IMR-90 (cell line): ENCODE measurements at regions not wholly inside any gene's neighbourhood (a gene's known extent, or its start where the extent isn't known, plus 50 kb on each side); places are given as distances from the start of the nearest gene placed in this dataset.
A peak's percentile ranks its signal among the peaks of the same experiment; 100 is the strongest.
"Not testable (repeated sequence)": the region's sequence is repeated elsewhere in the genome, so short reads cannot be mapped to it uniquely, and the experiment has no call there.

Source experiments
- ATAC-seq: fragments of 200-7000 bp; cut with Tn5 transposase; 2 replicates; pipeline ENCODE4 v1.9.1; 2020; ENCODE audit warnings: low read depth, mild to moderate bottlenecking, moderate library complexity
- BruUV-seq: library from RNA; stranded (reverse); fragments of 400-500 nt; replicated peaks from 2 replicates; lab custom pipeline; 2021; lab: Mats Ljungman, UMichigan
- CTCF ChIA-PET: fragments of 300-600 bp; formaldehyde crosslinking; extraction: SDS; loops from one replicate; lab custom pipeline; 2021; ENCODE audit warnings: antibody characterized with exemption; lab: Yijun Ruan, JAX
- POLR2A ChIA-PET: fragments of 300-600 bp; sonication (Branson Sonifier 250); formaldehyde crosslinking; loops from one replicate; lab custom pipeline; 2022; ENCODE audit warnings: antibody characterized with exemption; ENCODE audit not compliant: unreplicated experiment; lab: Charles Lee
- DNase-seq: peaks from one replicate; pipeline ENCODE4 v3.0.0; 2013
- H2AFZ ChIP-seq: replicated peaks from 2 replicates; pipeline ENCODE3; 2013; ENCODE audit warnings: low read length, mild to moderate bottlenecking; ENCODE audit not compliant: poor library complexity
- H2AK5ac ChIP-seq: 2 replicates; pipeline ENCODE4 v1.6.1; 2013; ENCODE audit warnings: low read depth, low read length, inconsistent platforms
- H2AK9ac ChIP-seq: replicated peaks from 2 replicates; pipeline ENCODE3; 2013; ENCODE audit warnings: mild to moderate bottlenecking, low read depth, low read length, moderate library complexity; ENCODE audit not compliant: poor library complexity
- H2BK120ac ChIP-seq: 2 replicates; pipeline ENCODE4 v1.6.1; 2013; ENCODE audit warnings: low read depth, low read length, inconsistent platforms
- H2BK15ac ChIP-seq: 3 replicates; pipeline ENCODE4 v1.6.1; 2013; ENCODE audit warnings: low read depth, low read length, inconsistent platforms
- H2BK20ac ChIP-seq: 2 replicates; pipeline ENCODE4 v1.6.1; 2013; ENCODE audit warnings: low read depth, mild to moderate bottlenecking, inconsistent platforms, low read length, moderate library complexity
- H2BK5ac ChIP-seq: 2 replicates; pipeline ENCODE4 v1.6.1; 2013; ENCODE audit warnings: mild to moderate bottlenecking, low read depth, low read length, inconsistent platforms; ENCODE audit not compliant: poor library complexity, severe bottlenecking
- H3K14ac ChIP-seq: replicated peaks from 2 replicates; pipeline ENCODE4 v1.6.1; 2013; ENCODE audit warnings: low read depth, low read length, inconsistent platforms
- H3K18ac ChIP-seq: 2 replicates; pipeline ENCODE4 v1.6.1; 2013; ENCODE audit warnings: low read depth, low read length, control low read depth
- H3K23ac ChIP-seq: 2 replicates; pipeline ENCODE4 v1.6.1; 2013; ENCODE audit warnings: low read depth, low read length, inconsistent platforms
- H3K27ac ChIP-seq: 2 replicates; pipeline ENCODE4 v1.5.1; 2013; ENCODE audit warnings: mild to moderate bottlenecking, control low read depth, low read length; ENCODE audit not compliant: insufficient read depth
- H3K27me3 ChIP-seq: 2 replicates; pipeline ENCODE4 v1.6.1; 2013; ENCODE audit warnings: low read length; ENCODE audit not compliant: control insufficient read depth, insufficient read depth
- H3K36me3 ChIP-seq: 2 replicates; pipeline ENCODE4 v1.6.1; 2013; ENCODE audit warnings: low read length, mixed read lengths; ENCODE audit not compliant: control insufficient read depth, insufficient read depth
- H3K4ac ChIP-seq: 2 replicates; pipeline ENCODE4 v1.6.1; 2013; ENCODE audit warnings: low read depth, low read length, inconsistent platforms
- H3K4me1 ChIP-seq: 2 replicates; pipeline ENCODE4 v1.6.1; 2013; ENCODE audit warnings: low read length, mixed read lengths; ENCODE audit not compliant: control insufficient read depth, insufficient read depth
- H3K4me2 ChIP-seq: 2 replicates; pipeline ENCODE4 v1.6.1; 2013; ENCODE audit warnings: low read depth, mild to moderate bottlenecking, control low read depth, low read length, moderate library complexity
- H3K4me3 ChIP-seq: 2 replicates; pipeline ENCODE4 v1.5.1; 2013; ENCODE audit warnings: low read depth, mild to moderate bottlenecking, control low read depth, low read length, moderate library complexity; ENCODE audit not compliant: insufficient read depth
- H3K56ac ChIP-seq: 2 replicates; pipeline ENCODE4 v1.6.1; 2013; ENCODE audit warnings: low read length, inconsistent platforms; ENCODE audit not compliant: insufficient read depth; ENCODE audit errors: extremely low read depth
- H3K79me1 ChIP-seq, 2 experiments: 2 replicates each; pipeline ENCODE4 v1.6.1; 2013; ENCODE audit warnings: low read length in 2 of 2, inconsistent platforms in 1 of 2, low read depth in 1 of 2
- H3K9ac ChIP-seq: 2 replicates; pipeline ENCODE4 v1.6.1; 2013; ENCODE audit warnings: low read depth, low read length, control low read depth
- H3K9me1 ChIP-seq: 2 replicates; pipeline ENCODE4 v1.6.1; 2013; ENCODE audit warnings: low read length, inconsistent platforms; ENCODE audit not compliant: insufficient read depth
- H3K9me3 ChIP-seq: 2 replicates; pipeline ENCODE4 v1.6.1; 2013; ENCODE audit warnings: low read length; ENCODE audit not compliant: control insufficient read depth, insufficient read depth
- H4K20me1 ChIP-seq: 2 replicates; pipeline ENCODE4 v1.6.1; 2013; ENCODE audit warnings: low read length, inconsistent platforms; ENCODE audit not compliant: insufficient read depth
- H4K5ac ChIP-seq: 2 replicates; pipeline ENCODE4 v1.6.1; 2013; ENCODE audit warnings: mild to moderate bottlenecking, low read depth, low read length, control low read depth
- H4K8ac ChIP-seq, 2 experiments: 2 replicates each; pipeline ENCODE4 v1.6.1; 2013; ENCODE audit warnings: low read depth in 2 of 2, low read length in 2 of 2, control low read depth in 1 of 2, inconsistent platforms in 1 of 2
- H4K91ac ChIP-seq: 2 replicates; pipeline ENCODE4 v1.6.1; 2013; ENCODE audit warnings: low read depth, low read length, inconsistent platforms; ENCODE audit not compliant: insufficient read depth
- CEBPB ChIP-seq: IDR thresholded peaks from 2 replicates; pipeline ENCODE4 v1.6.1; 2012; ENCODE audit warnings: low read depth, low read length, improper control_type of control experiment
- WGBS, 2 experiments: methylation state at CpG; one replicate each; pipeline versions ENCODE4 v1.1.5 to v1.1.7; 2013; ENCODE audit warnings: missing lambda C conversion rate in 2 of 2; ENCODE audit not compliant: insufficient read length in 1 of 2; ENCODE audit errors: extremely low coverage in 2 of 2; 5-methylcytosine and 5-hydroxymethylcytosine counted together
- dilution Hi-C: fragments of 300-500 bp; cut with HindIII; formaldehyde crosslinking; loops from one replicate; pipeline ENCODE4 v1.14.3; 2018; ENCODE audit warnings: low sequenced_read_pairs; ENCODE audit not compliant: unreplicated experiment
- in situ Hi-C: fragments of 300-500 bp; cut with MboI; formaldehyde crosslinking; loops from 3 replicates; pipeline ENCODE4 v1.14.3; 2019; ENCODE audit warnings: low sequenced_read_pairs, inconsistent platforms, mixed read lengths
- intact Hi-C: fragments of 100-400 bp; cut with micrococcal nuclease; formaldehyde crosslinking; loops from 2 replicates; pipeline ENCODE4 v1.10.0; 2022

DNA sequence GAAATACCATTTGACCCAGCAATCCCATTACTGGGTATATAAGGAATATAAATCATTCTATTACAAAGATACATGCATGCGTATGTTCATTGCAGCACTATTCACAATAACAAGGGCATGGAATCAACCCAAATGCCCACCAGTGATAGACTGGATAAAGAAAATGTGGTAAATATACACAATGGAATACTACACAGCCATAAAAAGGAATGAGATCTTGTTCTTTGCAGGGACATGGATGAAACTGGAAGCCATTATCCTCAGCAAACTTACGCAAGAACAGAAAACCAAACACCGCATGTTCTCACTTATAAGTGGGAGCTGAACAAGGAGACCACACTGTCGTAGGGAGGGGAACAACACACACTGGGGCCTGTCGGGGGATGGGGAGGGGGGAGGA is 57.3 kb upstream of the PIP4K2A start:
- BruUV-seq, dilution Hi-C loops: not testable (repeated sequence)
- CTCF ChIA-PET, result interaction anchor here (0.7 kb wide), 1 partner anchor 67 kb away, joined by 4 read pairs; no protein-coding TSS in a partner anchor

More for the DNA sequence above, 57.3 kb upstream of the PIP4K2A start:
- ATAC-seq, H3K27ac ChIP-seq, POLR2A ChIA-PET, H2BK15ac ChIP-seq, H3K9ac ChIP-seq, DNase-seq, H2BK20ac ChIP-seq, H2BK5ac ChIP-seq, H4K20me1 ChIP-seq, H3K4ac ChIP-seq, H3K4me2 ChIP-seq, H4K91ac ChIP-seq, H3K9me3 ChIP-seq, H3K9me1 ChIP-seq, in situ Hi-C loops, H3K4me1 ChIP-seq, H3K36me3 ChIP-seq, H3K27me3 ChIP-seq, H3K56ac ChIP-seq, H2AFZ ChIP-seq, H3K14ac ChIP-seq, intact Hi-C loops, H2AK9ac ChIP-seq, H2AK5ac ChIP-seq, H3K4me3 ChIP-seq, H3K79me1 ChIP-seq, H4K5ac ChIP-seq, H4K8ac ChIP-seq, H2BK120ac ChIP-seq, H3K23ac ChIP-seq, H3K18ac ChIP-seq: not testable (repeated sequence)
- peak; percentile 6; the same call in 1 of the 2 replicates for TF ChIP-seq CEBPB
- no CpG with 5 or more reads among the region's 5 CpGs for WGBS, 2 experiments
